ENCODE measurements at regions not wholly inside any gene's neighbourhood (a gene's known extent, or its start where the extent isn't known, plus 50 kb on each side); places are given as distances from the start of the nearest gene placed in this dataset.

DNA sequence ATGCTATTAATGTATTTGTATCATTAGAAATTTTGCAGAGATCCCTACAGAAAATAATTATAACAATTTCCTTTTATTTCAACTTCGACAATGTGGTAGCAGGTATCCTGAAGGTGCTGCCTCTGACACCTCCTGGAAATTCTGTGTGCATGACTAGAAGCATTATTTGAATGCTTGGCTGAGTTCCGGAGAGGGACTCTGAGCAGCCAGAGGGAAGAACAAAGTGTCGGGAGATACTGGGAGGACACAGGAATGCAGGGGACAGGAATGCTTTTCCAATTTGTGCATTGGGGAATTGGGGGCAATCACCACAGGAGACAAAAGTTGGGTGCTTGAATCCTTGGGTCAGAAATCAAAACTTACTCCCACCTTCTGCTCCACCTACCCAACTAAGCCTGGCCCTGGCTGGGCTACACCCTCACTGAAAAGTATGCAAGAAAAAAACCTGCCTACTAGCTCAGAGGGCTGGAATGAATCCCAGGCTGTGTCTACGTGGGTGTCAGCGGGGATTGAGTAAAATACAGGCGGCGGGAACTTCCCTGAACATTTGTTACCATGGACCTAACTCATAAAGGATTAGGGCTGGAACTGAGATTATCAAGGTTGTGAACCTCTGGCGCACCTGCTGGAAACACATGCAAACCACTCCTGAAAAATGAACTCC is 299.3 kb downstream of the SOX11 start:
- no peak for DNase-seq

DNA sequence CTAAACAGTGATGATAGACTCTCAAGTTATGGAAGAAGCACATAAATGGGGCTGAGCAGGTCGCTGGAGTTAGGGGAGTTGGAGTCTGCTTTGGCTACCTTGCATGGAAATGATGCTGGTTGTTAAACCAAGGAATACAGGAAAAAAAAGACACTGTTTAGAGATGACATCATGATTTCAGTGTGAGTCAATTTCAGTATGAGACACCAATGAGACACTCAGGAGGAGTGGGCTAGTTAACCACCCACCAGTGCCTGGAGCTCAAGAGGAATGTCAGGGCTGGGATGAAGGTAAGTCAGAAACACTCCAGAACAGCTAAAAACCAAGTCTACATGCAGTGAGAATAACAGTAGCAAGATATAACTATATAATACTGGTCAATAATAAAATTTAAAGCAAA is 303.6 kb downstream of the SOX11 start:
- DNase-seq: no peak

DNA sequence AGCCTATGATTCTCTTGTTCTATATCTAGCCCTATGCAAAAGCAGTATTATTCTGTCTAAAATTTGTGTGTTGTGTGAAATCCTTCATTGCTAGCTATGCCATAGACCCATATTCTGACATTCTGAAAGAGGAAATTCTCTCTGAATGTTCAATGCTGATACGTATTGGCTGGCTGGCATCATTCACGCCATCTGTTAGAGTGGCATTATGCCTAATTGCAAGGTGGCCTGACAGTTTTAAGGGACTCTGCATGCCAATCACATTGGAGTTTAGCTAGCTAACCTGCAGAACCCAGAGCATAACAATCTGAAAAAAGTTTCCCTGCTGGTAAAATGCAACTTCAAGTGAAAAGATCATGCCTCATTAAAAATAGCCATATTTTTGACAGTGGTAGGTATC is 316.0 kb downstream of the SOX11 start:
- no peak for DNase-seq

DNA sequence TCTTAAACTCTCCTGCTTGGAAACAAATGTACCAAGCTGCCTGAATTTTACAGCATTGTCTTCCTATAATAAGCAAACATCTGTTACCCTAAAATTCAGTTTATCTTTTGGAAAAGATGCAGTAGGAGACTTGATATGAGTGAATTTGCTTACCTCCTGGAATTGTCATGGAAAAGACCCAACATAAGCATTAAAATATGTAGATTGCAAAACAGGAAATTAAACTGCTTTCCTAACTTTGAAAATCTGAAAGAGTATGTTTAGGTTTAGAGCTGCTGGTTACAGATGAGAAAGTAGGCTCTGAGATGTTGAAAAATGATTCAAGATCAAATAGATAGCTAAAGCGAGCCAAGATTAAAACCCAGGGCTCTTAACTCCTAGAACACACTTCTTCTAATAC is 316.5 kb downstream of the SOX11 start:
- no peak for DNase-seq

DNA sequence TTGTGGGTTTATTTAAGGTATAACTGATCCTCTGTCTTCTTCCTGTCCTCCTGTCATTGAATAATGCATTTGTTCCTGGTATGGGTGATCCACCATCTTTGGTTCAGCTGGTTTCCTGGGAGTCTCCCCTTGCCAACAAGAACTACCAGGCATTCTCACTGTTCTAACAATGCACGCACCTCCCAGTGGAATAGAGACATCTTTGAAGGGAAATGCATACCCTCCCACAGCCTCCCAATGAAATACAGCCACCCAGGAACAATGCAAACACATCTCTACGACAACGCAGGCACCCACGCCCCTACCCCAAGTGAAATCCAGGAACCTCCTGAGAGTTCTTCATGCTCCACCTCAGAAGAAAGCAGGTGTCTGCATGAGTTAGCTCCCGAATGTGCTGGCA is 318.0 kb downstream of the SOX11 start:
- DNase-seq: no peak

DNA sequence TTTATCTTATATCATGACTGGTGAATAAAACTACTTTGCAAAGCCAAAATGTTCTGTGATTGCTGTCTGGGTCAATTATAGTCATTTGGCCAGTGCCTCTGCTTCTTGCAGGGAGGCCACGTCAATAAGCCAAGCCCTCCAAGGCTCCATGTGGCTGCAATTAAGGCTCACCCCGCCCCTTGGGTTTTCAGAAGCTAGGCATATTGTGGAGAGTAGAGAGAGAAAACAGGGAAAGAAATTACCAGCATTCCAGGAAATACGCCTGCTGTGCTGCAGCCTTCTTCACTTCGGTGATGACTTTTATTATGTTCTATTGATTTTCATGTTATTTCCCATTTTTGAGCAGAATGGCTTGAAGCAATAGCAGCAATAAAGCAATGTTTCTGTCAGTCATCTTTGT is 319.7 kb downstream of the SOX11 start:
- no peak for DNase-seq

DNA sequence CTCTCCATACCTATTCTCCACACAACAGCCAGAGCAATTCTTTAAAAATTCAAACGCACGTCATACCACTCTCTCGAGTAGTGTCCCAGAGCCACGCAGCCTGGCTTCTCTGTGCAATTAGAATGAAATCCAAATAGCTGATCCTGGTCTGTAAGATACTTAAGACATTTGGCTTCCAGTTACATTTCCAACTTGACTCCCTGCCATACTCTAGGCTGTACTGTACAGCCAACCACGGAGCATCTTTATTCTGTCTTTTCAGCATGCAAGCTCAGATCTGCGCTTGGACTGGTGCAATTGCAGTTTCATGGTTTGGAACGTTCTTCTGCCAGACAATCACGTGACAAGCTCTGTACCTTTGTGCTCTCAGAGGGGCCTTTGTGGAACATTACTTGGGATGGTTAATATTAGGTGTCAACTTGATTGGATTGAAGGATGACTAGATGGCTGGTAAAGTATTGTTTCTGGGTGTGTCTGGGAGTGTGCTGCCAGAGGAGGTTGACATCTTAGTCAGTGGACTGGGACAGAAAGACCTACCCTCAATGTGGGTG is 325.6 kb downstream of the SOX11 start:
- DNase-seq: no peak

DNA sequence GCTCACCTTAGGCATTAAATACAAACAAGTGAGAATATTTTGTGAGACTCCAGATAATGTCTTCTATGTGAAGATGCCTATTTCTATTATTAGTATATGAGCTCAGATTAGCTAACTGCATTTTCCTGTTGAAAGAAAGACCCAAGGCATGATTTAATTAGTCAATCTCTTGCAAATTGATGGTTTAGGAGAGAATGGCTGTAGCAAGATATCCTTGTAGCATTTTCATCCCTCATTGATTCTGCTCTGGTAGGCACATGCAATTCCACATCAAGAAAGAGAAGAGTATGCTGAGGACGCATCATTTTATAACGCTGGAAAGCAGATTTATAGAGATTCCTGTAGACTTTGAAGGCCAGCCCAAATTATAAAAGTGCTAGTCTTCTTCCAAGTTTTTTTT is 332.0 kb downstream of the SOX11 start:
- no peak for DNase-seq

DNA sequence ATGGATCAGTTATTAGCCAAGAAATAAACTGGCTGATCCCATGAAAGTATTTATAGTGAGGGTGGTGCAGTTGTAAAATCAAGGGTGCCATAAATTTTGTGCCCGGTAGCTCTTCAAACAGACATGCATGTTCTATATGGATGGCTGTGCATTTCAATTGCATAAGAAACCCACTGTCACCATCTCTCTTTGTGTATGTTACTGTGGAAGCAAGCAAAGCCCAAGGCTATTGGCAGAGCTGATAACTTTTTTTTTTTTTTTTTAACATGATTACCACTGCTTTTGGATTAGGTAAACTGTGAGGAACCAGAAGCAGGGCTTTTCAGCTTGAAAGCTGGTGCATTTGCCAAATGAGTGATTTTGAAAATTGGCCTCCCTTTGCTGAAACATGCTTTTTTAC is 332.6 kb downstream of the SOX11 start:
- no peak for DNase-seq

DNA sequence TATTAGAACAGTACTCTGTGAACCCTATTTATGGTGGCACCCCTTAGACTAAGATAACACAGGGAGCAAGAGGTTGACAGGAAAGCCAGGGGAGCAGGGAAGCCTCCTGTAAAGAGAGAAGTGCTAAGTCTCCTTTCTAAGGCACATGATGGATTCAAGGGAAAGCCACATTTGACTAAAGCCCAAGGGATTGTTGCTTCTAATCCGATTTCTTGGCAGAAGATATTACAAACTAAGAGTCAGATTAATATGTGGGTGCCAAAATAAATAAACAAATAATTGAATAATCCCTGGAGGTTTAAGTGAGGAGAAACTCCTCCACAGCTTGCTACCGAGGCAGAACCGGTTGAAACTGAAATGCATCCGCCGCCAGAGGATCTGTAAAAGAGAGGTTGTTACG is 333.2 kb downstream of the SOX11 start:
- no peak for DNase-seq

DNA sequence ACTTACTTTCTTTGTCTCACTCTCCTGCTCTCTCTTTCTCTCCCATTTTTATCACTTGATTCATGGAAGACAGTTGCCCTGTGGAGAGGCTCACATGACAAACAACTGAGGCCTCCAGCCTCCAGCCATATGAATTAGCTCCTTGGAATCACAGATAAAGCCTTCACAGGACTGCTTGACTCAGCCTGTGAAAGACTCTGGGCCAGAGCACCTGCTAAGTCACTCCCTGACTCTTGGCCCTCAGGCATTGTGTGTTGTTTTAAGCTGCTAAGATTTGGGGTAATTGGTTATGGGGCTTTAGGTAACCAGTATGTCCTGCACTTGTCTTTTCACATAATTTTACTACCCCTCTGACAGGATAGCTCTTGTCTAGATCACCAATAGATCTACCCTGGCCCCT is 334.9 kb downstream of the SOX11 start:
- no peak for DNase-seq

DNA sequence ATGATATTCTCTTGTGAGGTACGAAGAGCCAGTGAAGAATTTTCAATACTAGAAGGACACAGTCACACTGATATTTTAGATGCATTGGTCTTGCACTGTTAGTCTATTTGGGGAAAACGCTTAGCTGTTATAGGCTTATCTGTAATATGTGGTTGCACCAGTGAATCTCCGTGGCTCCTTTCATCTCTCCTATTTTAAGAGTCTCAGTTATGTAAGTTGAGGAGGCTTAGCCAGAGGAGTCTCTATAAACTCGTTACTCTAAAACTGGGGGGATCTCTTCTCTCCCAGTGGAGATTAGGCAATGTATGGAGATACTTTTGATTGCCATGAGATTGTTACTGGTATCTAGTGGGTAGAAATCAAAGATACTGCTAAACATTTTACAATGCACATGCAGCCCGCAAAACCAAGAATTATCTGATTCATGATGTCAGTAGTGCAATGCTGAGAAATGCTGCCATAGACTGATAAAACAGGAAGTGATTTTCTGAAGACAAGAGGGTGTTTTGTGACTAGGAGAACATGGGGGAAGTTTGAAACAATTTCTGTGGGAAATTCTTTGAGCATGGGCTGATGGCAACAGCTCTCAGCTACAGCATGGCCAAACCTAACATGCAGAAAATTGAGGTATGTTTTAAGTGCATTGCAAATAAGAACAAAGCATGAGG is 339.1 kb downstream of the SOX11 start:
- no peak for DNase-seq

DNA sequence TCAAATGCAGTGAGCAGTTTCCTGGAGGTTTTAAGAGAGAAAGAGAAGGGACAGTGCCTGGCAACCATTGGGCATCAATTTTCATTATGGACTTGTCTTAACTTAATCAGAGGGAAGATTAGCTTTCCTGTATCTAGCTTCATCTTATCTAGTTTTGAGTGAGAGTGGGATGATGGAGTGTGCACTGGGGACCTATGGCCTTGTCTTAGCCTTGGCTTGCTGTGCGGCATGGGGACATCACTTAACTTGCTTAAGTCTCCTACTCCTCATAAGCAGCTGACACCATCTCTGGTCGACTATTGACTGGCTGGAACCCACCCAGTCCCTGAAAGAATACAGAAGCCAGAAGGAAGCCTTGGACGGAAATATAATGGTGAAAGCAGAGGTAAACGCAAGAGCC is 344.0 kb downstream of the SOX11 start:
- no peak for DNase-seq

DNA sequence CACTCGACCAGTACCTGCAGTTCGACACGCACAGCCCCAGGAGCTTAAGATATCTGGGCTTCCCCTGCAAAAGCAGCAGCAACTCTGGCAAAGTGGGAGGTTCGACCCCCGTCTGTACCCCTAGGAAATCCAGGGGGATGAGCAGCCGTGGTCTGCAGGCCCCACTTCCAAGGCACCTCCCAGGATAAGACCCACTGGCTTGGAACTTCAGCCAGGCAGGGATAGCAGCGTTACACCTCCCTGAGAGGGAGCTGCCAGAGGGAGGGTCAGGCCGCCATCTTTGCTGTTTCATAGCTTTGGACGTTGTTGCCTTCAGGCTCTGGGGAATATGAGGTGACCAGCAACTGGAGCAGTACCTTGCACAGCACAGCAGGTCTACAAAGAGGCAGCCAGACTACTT is 351.1 kb downstream of the SOX11 start:
- DNase-seq: no peak

DNA sequence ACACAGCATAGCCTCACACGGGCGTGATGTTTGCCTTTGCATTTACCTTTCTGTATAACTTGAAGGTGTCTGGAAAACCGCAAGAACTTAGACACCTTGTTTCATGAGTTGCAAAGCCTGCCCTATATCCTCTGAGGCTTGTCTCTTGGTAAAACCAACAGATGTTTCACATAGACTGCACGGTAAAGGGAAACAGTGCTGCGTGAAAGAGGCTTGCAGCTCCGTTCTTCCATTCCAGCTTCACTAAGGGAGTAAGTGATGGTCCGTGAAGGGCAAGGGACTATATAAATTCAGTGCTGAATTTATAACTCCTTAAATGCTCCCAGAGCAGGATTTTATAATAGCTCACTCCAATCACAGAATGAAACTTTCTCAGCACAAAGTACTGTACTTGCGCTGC is 360.5 kb downstream of the SOX11 start:
- DNase-seq: no peak

DNA sequence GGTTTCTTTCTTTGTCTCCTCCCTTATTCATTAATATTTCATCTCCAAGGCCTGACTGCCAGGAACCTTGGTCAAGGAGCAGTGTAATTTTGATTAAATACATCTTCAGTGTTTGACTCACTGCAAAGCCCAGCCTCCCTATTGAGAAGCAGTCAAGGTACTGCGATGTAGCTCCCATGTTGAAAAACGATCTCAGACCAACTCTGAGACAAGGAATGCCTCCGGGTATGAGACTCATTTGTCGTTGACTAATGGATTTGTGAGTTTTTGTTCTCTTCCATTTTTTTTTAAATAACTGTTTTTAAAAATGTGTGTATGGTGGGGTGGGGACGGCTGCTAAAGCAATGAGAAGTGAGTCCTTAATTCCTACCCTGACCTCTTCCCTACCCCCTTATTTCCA is 361.6 kb downstream of the SOX11 start:
- no peak for DNase-seq

DNA sequence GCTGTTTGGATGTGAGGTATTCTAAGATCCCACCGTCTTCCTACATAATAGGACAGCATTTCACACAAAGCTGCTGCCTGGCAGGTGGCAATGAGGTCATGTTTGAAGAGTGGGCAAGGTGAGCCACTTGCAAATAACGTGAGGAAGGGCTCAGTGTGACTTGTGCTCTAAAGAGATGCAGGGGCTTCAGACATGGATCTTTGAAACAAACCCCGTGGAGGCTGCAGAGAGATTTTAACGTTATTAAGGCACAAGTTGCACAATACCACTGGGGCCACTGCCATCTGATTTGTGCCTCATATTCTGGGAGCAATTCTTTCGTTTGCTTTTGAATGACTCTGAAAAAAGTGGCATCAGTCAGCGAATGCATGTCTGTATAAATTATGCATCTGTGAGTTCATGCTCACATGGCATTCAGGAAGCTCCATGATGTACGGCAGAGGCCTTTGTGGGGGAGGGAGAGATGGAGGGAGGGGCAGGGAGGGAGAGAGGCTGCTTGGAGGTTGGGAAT is 362.0 kb downstream of the SOX11 start:
- DNase-seq: no peak

DNA sequence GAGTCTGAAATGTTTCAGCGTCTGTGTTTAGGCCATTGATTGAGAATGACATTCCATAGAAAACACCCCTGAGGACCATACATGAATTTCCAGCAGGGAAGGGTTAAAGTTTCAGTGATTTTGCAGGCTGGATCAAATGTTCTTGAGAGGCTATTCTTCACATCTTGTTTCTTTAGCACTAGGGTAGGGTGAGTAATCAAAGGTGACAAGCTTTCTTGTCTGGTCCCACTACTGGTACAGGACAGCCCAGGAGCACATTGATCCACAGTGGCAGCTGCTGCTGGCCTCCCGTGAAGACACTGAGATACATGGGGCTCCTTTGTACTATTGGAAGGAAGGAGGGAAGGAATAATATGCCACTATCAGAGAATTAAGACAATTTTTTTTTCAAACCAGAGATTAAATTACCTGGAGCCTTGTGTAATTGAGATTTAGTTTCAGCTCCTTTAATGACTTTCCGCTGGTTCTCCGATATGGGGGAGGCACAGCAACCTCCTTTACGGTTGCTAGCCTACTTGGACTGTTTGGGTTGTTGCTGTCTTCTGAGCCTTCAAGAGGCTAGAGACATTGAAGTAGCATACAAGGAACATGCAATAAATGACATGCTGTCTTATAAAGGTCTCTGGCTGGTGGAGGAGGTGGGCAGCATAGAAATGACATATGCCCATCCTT is 368.9 kb downstream of the SOX11 start:
- no peak for DNase-seq

DNA sequence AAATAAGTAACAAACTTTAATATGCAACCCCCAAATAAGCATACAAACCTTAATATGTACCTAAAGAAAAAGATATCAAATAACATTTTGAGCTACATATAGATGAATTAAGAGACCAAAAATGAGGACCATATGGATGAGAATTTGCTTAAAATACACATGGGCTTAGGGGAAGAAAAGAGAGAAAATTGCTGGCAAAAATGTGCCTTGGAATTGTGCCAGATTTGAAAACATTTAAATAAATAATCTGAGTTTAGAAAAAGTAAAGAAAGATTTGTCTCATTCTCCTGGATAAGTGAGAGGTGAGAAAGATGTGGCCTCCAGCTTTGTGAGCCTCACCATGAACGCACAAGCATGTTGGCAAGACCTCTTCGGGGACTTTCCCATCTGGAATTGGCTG is 372.6 kb downstream of the SOX11 start:
- no peak for DNase-seq

DNA sequence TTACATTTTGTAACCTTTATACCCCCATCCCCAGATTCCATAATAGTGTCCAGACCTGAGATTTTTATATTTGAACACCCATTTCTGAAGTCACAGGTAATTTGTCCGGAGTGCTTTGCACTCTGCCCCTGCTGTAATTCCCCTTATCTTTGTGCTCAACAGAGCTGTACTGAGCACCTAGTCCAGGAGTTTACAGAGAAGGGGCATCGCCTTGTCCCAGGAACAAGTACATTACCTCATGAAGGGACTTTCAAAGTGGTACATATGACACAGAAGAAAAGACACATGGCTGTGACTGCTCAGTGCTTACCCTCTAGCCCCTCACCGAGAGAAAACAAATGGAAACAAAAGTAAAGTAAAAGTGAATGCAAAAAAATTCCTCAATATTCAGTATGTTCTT is 373.5 kb downstream of the SOX11 start:
- DNase-seq: no peak

DNA sequence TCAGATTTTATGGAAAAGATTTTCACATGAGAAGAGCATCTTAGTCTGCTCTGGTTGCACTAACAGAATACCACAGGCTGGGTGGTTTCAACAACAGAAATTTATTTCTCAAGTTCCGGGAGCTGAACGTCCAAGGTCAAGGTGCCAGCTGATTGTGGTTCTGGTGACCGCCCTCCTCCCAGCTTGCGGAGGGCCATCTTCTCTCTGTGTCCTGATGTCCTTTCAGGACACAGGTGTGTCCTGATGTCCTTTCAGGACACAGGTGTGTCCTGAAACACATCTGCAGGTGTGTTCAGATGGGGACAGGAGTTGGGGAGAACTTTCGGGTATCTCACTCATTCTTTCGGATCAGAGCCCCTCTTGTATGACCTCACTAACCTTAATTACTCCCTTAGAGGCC is 374.9 kb downstream of the SOX11 start:
- DNase-seq: no peak

DNA sequence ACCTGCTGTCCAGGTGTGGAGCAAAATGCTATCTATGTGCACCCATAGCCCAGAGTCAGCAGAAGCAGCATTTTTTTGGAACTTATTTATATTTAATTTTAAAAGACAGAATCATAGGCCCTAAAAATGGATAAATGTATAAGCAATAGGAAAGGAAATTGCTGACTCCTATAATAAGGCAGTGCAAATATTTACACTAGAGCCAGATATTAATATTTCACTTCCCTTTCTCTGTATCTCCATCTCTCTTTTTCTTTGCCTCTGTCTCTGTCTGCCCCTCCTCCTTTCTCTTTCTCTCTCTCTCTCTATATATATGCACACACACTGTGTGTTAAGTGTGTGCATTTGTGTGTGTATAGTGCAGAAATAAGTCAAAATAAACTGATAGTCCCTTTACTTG is 375.6 kb downstream of the SOX11 start:
- DNase-seq: no peak

DNA sequence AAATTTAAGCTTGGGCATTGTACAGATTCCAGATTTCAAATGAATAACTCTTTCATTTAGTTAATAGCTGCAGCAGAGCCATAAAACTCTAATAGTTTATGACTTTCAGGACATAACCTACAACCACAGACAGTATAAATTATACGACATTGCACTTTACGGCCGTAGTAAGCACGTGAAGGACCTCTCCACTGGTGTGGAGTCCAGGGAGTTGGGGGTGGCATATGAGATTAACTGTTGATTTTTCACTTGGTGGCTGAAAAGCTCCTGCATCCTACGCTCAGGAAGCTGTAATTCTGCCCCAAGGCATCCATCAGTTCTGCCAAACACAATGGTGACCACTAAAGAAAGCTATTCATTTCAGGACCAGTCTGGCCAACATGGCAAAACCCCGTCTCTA is 376.2 kb downstream of the SOX11 start:
- no peak for DNase-seq

DNA sequence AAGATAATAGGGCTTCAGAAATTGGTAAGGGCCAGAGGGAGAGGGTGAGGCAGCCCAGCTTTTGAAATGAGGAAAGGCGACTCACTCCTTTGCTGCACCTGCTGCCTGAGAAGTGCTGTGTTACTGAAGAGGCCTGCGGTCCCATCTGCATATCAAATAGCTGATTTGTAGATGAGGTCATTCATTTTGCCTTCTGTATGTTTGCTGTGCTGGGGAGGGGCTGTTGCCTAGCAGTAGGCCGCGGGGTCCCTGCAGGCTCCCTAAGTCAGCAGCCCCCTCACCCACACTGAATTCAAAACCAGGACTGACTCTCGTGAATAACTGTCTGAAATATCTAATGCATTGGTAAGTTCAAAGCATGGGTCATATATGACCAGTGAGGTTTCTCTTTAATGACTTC is 377.2 kb downstream of the SOX11 start:
- no peak for DNase-seq
